ENCODE measurements at regions not wholly inside any gene's neighbourhood (a gene's known extent, or its start where the extent isn't known, plus 50 kb on each side); places are given as distances from the start of the nearest gene placed in this dataset.

DNA sequence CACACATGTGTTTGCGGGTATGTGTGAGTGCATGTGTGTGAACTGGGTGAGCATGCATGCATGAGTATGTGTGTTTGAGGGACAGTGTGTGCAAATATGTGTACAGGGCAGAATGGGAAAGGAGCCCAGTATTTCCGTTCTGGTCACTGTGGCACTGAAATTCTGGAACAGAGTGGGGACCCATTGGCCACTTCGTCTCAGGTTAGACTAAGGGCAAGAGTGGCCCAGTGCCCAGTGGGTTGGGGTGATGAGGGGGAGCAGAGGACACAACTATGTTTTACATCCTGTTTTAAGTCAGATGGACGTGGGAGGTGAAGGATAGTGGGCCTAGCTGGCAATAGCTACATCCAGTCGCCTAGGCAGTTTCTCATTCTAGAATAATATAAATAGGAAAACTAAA, 438.5 kb downstream of the DYNC2H1 start:
- TF ChIP-seq, protein P1, sequence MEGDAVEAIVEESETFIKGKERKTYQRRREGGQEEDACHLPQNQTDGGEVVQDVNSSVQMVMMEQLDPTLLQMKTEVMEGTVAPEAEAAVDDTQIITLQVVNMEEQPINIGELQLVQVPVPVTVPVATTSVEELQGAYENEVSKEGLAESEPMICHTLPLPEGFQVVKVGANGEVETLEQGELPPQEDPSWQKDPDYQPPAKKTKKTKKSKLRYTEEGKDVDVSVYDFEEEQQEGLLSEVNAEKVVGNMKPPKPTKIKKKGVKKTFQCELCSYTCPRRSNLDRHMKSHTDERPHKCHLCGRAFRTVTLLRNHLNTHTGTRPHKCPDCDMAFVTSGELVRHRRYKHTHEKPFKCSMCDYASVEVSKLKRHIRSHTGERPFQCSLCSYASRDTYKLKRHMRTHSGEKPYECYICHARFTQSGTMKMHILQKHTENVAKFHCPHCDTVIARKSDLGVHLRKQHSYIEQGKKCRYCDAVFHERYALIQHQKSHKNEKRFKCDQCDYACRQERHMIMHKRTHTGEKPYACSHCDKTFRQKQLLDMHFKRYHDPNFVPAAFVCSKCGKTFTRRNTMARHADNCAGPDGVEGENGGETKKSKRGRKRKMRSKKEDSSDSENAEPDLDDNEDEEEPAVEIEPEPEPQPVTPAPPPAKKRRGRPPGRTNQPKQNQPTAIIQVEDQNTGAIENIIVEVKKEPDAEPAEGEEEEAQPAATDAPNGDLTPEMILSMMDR (conservative IDR thresholded peaks at IDR 0.05) = no peak

DNA sequence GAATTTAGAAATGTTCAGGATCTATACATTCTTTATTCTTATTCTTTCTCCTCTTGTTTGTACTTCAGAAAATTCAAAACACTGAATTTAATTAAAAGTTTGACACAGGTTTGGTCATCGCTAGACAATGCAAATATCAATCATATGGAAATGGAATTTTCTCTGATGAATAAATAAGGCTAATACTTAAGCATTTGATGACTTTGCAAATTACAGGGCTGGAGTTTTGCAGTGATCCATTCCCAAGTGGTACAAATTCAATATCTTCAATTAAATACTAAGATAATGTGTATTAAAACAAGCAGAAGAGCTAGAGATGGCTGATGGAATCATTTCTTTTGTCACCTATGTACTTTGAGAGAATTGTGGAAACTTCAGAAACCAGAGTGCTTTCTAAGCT, 439.6 kb downstream of the DYNC2H1 start:
- TF ChIP-seq, protein P1 (conservative IDR thresholded peaks at IDR 0.05) = no peak
- H3K27ac ChIP-seq = no peak overlapping the region

More for the DNA sequence above, 438.5 kb downstream of the DYNC2H1 start:
- no peak overlapping the region for H3K27ac ChIP-seq

DNA sequence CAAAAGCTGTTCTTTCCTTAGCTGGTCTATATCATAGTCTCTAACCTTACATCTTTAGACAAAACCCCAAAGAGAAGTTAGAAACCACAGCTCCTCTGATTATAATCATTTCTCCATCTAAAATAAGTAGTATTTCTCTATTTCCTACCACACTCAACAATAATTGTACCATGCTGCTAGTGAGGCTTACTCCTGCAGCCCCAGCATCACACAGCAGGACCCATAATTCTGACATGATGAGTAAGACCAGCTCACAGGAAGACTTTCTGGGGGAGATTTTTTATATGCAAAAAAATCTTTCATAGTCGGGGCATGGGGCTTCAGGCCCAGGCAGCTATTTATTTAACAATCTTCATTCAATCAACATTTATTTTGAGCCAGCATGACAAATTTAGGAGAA, 441.6 kb downstream of the DYNC2H1 start:
- H3K27ac ChIP-seq = no peak overlapping the region
- TF ChIP-seq, protein P1 (conservative IDR thresholded peaks at IDR 0.05) = no peak

DNA sequence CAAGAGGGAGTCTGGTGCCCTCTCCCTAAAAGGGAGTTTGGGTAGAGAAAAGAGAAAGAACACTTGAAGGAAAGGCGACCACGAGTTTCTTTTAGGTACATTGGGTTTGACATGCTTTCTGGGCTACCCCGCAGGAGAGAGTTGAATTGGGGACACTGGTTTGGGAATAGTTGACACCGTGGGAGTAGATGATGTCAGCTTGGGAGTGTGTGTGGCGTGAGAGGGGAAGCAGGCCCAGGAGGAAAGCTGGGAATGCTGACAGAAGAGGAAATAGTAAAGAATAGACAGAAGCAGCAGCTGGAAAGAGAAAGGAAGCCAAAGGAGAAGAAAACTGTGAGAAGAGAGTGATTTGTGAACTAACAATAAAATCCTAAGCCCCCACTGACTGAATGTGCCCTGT, 442.9 kb downstream of the DYNC2H1 start:
- H3K27ac ChIP-seq = no peak overlapping the region
- TF ChIP-seq, protein P1 (conservative IDR thresholded peaks at IDR 0.05) = no peak

DNA sequence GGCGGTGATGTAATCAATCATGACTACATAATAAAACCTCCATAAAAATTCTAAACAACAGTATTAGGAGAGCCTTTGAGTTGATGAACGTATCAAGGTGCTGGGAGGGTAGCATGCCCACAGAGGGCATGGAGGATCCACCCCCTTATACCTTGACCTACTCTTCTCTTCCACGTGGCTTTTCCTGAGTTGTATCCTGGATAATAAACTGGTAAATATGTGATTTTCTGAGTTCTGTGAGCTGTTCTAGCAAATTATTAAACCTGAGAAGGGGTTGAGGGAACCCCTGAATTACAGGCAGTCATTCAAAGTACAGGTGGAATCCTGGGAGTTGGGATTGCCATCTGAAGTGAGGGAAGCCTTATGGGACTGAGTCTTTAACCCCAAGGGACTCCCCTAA, 446.9 kb downstream of the DYNC2H1 start:
- H3K27ac ChIP-seq = no peak overlapping the region
- TF ChIP-seq, protein P1 (conservative IDR thresholded peaks at IDR 0.05) = no peak

DNA sequence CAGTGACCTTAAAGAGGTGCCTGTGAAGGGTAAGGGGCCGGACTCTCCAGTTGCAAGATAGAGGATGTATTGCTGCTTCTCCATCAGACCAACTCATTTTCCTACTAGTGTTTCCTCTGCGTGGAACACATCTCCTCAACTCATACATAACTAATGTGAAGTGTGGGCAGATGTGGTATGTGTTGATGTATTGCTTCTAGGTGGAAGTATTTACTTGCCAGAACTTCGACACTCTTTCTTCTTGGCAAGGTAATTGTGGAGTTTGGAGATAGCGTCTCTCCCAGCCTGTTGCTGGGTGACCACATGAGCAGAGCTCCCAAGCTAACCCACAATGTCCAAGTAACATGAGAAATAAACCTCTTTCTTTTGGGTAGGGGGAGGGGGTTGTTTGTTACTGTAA, 456.9 kb downstream of the DYNC2H1 start:
- H3K27ac ChIP-seq = no peak overlapping the region
- TF ChIP-seq, protein P1 (conservative IDR thresholded peaks at IDR 0.05) = no peak

DNA sequence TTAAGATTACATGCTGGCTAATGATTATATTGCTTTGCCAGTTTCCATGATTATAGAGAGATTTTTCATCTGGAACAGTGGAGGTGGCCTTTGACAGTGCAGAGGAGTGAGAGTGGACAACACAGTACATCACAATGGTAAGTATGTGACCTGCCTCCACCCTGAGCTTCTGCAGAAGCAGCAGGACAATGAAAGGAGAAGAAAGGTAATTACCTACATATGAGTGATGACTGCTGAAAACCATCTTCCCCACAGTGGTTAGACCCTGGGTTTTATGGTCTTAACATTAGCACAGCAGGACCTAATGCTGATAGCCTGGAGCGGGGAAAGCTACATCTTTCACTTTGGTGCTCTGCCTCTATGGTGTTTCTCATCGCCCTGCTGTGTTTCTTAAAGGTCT, 454.7 kb upstream of the DDI1 start:
- H3K27ac ChIP-seq = no peak overlapping the region
- TF ChIP-seq, protein P1 (conservative IDR thresholded peaks at IDR 0.05) = no peak
